Fibroblast of villous mesenchyme (primary cell): ENCODE measurements at regions not wholly inside any gene's neighbourhood (a gene's known extent, or its start where the extent isn't known, plus 50 kb on each side); places are given as distances from the start of the nearest gene placed in this dataset.

ENCODE experiments used
- DNase-seq: peaks from one replicate; pipeline ENCODE4 v3.0.0-alpha.2; 2010; ENCODE audit warnings: low read depth
- H3K4me3 ChIP-seq: 2 replicates; pipeline ENCODE4 v1.5.1; 2011; ENCODE audit warnings: low read depth, mild to moderate bottlenecking, low read length
- CTCF ChIP-seq: IDR thresholded peaks from 2 replicates; pipeline ENCODE4 v1.5.1; 2012; ENCODE audit warnings: low read depth, mild to moderate bottlenecking, low read length; ENCODE audit not compliant: insufficient read depth

GRCh38 chr14:59120921-59121320 lies 67.5 kb upstream of the DAAM1 start:
- DNase-seq: no peak
- no peak overlapping the region for H3K4me3 ChIP-seq
- TF ChIP-seq CTCF: no peak

- no peak for DNase-seq
- TF ChIP-seq CTCF: no peak
These were observed 64.9 kb upstream of the DAAM1 start for GRCh38 chr14:59123531-59123930.

GRCh38 chr14:59123975-59124374 lies 64.5 kb upstream of the DAAM1 start:
- peak; percentile 35 for TF ChIP-seq CTCF

More at GRCh38 chr14:59123531-59123930, 64.9 kb upstream of the DAAM1 start:
- no peak overlapping the region for H3K4me3 ChIP-seq

GRCh38 chr14:59125156-59125555 lies 63.3 kb upstream of the DAAM1 start:
- no peak for DNase-seq
- TF ChIP-seq CTCF: no peak
- H3K4me3 ChIP-seq: no peak overlapping the region

More at GRCh38 chr14:59123975-59124374, 64.5 kb upstream of the DAAM1 start:
- H3K4me3 ChIP-seq: no peak overlapping the region
- no peak for DNase-seq

- DNase-seq: peak; percentile 67
- TF ChIP-seq CTCF: peak; percentile 69
- H3K4me3 ChIP-seq: no peak overlapping the region
These were observed 61.6 kb upstream of the DAAM1 start for GRCh38 chr14:59126714-59127436.

GRCh38 chr14:59127437-59127732 lies 61.1 kb upstream of the DAAM1 start:
- TF ChIP-seq CTCF: no peak
- no peak for DNase-seq
- H3K4me3 ChIP-seq: no peak overlapping the region

GRCh38 chr14:59130462-59130861 lies 58.0 kb upstream of the DAAM1 start:
- H3K4me3 ChIP-seq: no peak overlapping the region
- no peak for TF ChIP-seq CTCF
- no peak for DNase-seq
